K562 (cell line): ENCODE measurements at regions not wholly inside any gene's neighbourhood (a gene's known extent, or its start where the extent isn't known, plus 50 kb on each side); places are given as distances from the start of the nearest gene placed in this dataset.

ENCODE experiments used
- BRCA1 ChIP-seq, 2 experiments: fragments of 450-650 bp in 1 of 2; sonication (generic) in 1 of 2; formaldehyde crosslinking in 1 of 2; IDR thresholded peaks; 2 replicates each; pipeline versions ENCODE4 v1.5.0 to v1.6.1; 2017 to 2020; ENCODE audit warnings: mild to moderate bottlenecking in 1 of 2, missing genetic modification reagents in 1 of 2
- DDX20 ChIP-seq: fragments of 450-650 bp; IDR thresholded peaks from 2 replicates; pipeline ENCODE4 v1.6.1; 2016; ENCODE audit warnings: missing genetic modification characterization, low read depth, mild to moderate bottlenecking, missing compliant biosample characterization, moderate library complexity
- MBD2 ChIP-seq: sonication (generic); IDR thresholded peaks from 2 replicates; pipeline ENCODE4 v1.6.1; 2016; ENCODE audit warnings: low read depth, borderline replicate concordance
- MED1 ChIP-seq: sonication (generic); formaldehyde crosslinking; IDR thresholded peaks from 2 replicates; pipeline ENCODE4 v1.8.1; 2023; ENCODE audit warnings: missing genetic modification reagents, borderline replicate concordance
- NCOR1 ChIP-seq: fragments of 450-650 bp; IDR thresholded peaks from 2 replicates; pipeline ENCODE4 v1.6.1; 2016; ENCODE audit warnings: mild to moderate bottlenecking, moderate library complexity
- TF ChIP-seq, protein P1 (sequence below), 2 experiments: fragments of 450-650 bp; formaldehyde crosslinking in 1 of 2; IDR thresholded peaks; 2 replicates each; pipeline versions ENCODE4 v1.4.0 to v1.6.1; 2014 to 2020; ENCODE audit warnings: mild to moderate bottlenecking in 2 of 2, borderline replicate concordance in 1 of 2, low read depth in 1 of 2

DNA sequence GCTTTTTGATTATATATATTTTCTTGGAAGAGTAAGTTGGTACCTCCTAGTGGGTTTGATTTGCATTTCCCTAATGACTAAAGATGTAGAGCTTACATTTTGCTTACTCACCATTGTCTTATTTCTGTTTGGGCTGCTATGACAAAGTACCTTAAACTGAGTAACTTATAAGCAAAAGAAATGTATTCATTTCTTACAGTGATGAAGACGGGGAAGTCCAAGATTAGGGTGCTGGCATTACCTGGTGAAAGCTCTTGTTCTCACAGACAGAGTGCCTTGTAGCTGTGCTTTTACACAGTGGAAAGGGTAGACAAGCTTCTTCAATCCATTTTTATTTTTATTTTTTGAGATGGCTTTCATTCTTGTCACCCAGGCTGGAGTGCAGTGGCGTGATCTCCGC is 229.2 kb upstream of the AGA start (continued):
- TF ChIP-seq MED1, result no peak
- TF ChIP-seq NCOR1, result no peak
- TF ChIP-seq BRCA1 (IDR thresholded peaks at IDR 0.05), result no peak
- no peak for TF ChIP-seq BRCA1 (CRISPR knock-in tag; IDR thresholded peaks at IDR 0.05)
- TF ChIP-seq, protein P1, sequence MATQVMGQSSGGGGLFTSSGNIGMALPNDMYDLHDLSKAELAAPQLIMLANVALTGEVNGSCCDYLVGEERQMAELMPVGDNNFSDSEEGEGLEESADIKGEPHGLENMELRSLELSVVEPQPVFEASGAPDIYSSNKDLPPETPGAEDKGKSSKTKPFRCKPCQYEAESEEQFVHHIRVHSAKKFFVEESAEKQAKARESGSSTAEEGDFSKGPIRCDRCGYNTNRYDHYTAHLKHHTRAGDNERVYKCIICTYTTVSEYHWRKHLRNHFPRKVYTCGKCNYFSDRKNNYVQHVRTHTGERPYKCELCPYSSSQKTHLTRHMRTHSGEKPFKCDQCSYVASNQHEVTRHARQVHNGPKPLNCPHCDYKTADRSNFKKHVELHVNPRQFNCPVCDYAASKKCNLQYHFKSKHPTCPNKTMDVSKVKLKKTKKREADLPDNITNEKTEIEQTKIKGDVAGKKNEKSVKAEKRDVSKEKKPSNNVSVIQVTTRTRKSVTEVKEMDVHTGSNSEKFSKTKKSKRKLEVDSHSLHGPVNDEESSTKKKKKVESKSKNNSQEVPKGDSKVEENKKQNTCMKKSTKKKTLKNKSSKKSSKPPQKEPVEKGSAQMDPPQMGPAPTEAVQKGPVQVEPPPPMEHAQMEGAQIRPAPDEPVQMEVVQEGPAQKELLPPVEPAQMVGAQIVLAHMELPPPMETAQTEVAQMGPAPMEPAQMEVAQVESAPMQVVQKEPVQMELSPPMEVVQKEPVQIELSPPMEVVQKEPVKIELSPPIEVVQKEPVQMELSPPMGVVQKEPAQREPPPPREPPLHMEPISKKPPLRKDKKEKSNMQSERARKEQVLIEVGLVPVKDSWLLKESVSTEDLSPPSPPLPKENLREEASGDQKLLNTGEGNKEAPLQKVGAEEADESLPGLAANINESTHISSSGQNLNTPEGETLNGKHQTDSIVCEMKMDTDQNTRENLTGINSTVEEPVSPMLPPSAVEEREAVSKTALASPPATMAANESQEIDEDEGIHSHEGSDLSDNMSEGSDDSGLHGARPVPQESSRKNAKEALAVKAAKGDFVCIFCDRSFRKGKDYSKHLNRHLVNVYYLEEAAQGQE (IDR thresholded peaks at IDR 0.05; ENCODE audit: borderline replicate concordance), result no peak
- TF ChIP-seq, protein P1 (CRISPR knock-in tag; IDR thresholded peaks at IDR 0.05; ENCODE audit: low read depth), result no peak
- TF ChIP-seq DDX20, result no peak
- TF ChIP-seq MBD2, result no peak
